Ovary (tissue), 7 donors: ENCODE measurements at regions not wholly inside any gene's neighbourhood (a gene's known extent, or its start where the extent isn't known, plus 50 kb on each side); places are given as distances from the start of the nearest gene placed in this dataset.

Source experiments
- DNase-seq, 5 donors: peaks; one replicate each; pipeline ENCODE4 v3.0.0-alpha.2; 2019 to 2020
- H3K27ac ChIP-seq, 2 donors: fragments of 200-600 bp; one replicate each; pipeline versions ENCODE4 v1.5.1 to v1.8.0; 2019 to 2022
- H3K27me3 ChIP-seq: fragments of 200-600 bp; one replicate; pipeline ENCODE4 v1.8.0; 2022
- H3K36me3 ChIP-seq: fragments of 200-600 bp; sonication (generic); one replicate; pipeline ENCODE4 v1.5.1; 2019
- H3K4me1 ChIP-seq: one replicate; pipeline ENCODE4 v1.8.1; 2013; ENCODE audit warnings: mild to moderate bottlenecking, moderate library complexity; ENCODE audit not compliant: insufficient read depth
- H3K4me3 ChIP-seq: fragments of 200-600 bp; sonication (generic); one replicate; pipeline ENCODE4 v1.5.1; 2017
- H3K9me3 ChIP-seq, 2 donors: fragments of 200-600 bp in 1 of 2; sonication (generic) in 1 of 2; one replicate each; pipeline versions ENCODE4 v1.5.1 to v1.8.1; 2013 to 2019; ENCODE audit warnings: mild to moderate bottlenecking in 1 of 2, moderate library complexity in 1 of 2
- CTCF ChIP-seq, 3 donors: fragments of 450-650 bp in 2 of 3; fragments of 200-600 bp in 1 of 3; IDR thresholded peaks; one replicate each; pipeline versions ENCODE4 v1.5.1 to v1.8.0; 2016 to 2022; ENCODE audit warnings: antibody characterized with exemption in 3 of 3, mild to moderate bottlenecking in 1 of 3
- EP300 ChIP-seq: sonication (generic); formaldehyde crosslinking; IDR thresholded peaks from one replicate; pipeline ENCODE4 v1.6.1; 2017; ENCODE audit warnings: antibody characterized with exemption
- POLR2A ChIP-seq: fragments of 450-650 bp; IDR thresholded peaks from one replicate; pipeline ENCODE4 v1.6.1; 2017; ENCODE audit warnings: antibody characterized with exemption, mild to moderate bottlenecking, moderate library complexity
- WGBS, 3 donors: extraction: QIAGEN DNeasy Blood & Tissue Kit in 1 of 3; methylation state at CpG; one replicate each; pipeline versions ENCODE4 v1.1.5 to v1.1.7; 2013 to 2017; 5-methylcytosine and 5-hydroxymethylcytosine counted together
- intact Hi-C, 4 donors: fragments of 100-400 bp; cut with DNase I; formaldehyde crosslinking; loops; one replicate each; pipeline versions ENCODE4 v1.11.0 to v1.15.1; 2022 to 2023
- donor health status: DM: no; HTN: no; CAD: no; lungs with moderate emphysema.
- donor health status: DM: no; HTN: no; CAD: no.
- donor health status: Bipolar disorder and iron deficiency.
- donor health status: DM: no; HTN: no; CAD: no.
- donor health status: DM: yes; HTN: yes; CAD: no.

GRCh38 chr2:8191427-8191826 is 490.4 kb upstream of the ID2 start:
- intact Hi-C loops = no loop called here
- no peak for TF ChIP-seq EP300
- no peak for TF ChIP-seq POLR2A
- DNase-seq = no peak

GRCh38 chr2:8193146-8193545 is 488.7 kb upstream of the ID2 start:
- intact Hi-C loops = no loop called here
- no peak for TF ChIP-seq EP300
- no peak for TF ChIP-seq POLR2A
- TF ChIP-seq CTCF (IDR thresholded peaks at IDR 0.05) = no peak
- no peaks in the 10 kb centered on the region for H3K4me1 ChIP-seq
- no peaks in the 10 kb centered on the region for H3K27me3 ChIP-seq
- H3K36me3 ChIP-seq = no peaks in the 10 kb centered on the region
- WGBS, 3 donors = 69 to 83% (median 77%) methylated on average over 2 of the region's 2 CpGs
- H3K9me3 ChIP-seq = no peaks in the 10 kb centered on the region
- DNase-seq = no peak
- H3K27ac ChIP-seq = no peak overlapping the region
- no peak overlapping the region for H3K4me3 ChIP-seq

More at GRCh38 chr2:8191427-8191826, 490.4 kb upstream of the ID2 start:
- Histone ChIP-seq H3K36me3 (no peaks in the 10 kb centered on the region), H3K4me1 (no peaks in the 10 kb centered on the region), H3K9me3 (no peaks in the 10 kb centered on the region), H3K27ac (no peak overlapping the region), H3K27me3 (no peaks in the 10 kb centered on the region), H3K4me3 (no peak overlapping the region)
- WGBS, 3 donors = 89 to 97% (median 89%) methylated on average over 4 of the region's 4 CpGs

DNA sequence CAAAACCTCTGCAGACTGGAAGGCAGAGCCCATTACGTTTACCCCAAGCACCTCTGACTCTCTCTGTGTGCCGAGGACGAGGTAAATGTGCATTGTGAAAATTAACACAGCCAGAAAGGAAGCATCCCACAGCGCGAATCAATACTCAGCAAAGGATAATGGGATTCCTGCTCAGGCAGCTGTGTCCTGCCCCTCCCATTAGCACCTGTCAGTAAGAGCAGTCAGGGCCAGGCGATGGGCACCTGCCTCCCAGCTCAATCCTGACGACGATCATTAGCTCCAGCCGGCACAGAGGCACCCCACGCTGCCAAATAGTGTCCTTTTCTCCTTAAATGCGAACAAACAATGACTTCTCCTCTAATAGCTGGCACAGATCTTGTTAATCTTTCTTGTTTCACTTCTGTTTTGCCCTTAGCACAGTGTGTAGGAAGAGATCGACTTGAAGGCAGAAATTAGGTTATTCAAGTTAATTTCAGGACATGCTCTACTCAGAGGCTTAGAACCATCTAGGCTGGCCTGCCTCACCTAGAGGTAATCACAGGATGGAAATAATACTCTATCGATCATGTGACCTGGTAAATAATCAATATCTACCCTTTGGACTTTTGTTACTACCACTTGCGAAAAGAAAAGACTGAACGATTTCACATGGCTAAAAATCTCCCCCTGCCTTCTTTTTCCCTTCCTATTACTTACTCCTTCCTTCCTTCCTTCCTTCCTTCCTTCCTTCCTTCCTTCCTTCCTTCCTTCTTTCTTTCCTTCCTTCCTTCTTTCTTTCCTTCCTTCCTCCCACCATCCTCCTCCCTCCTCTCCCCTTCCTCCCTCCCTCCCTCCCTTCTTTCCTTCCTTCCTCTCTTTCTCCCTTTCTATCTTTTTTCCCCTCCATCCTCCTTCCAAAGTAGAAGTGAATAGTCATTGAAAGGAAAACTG is 487.9 kb upstream of the ID2 start:
- Histone ChIP-seq H3K4me1 (no peaks in the 10 kb centered on the region), H3K9me3 (no peaks in the 10 kb centered on the region), H3K36me3 (no peaks in the 10 kb centered on the region), H3K4me3 (no peak overlapping the region), H3K27ac (no peak overlapping the region), H3K27me3 (no peaks in the 10 kb centered on the region)
- DNase-seq = no peak
- 83 to 86% (median 86%) methylated on average over 15 of the region's 15 CpGs for WGBS, 3 donors
- intact Hi-C loops = no loop called here
- TF ChIP-seq EP300 (no peak), POLR2A (no peak), CTCF (IDR thresholded peaks at IDR 0.05) (no peak)

GRCh38 chr2:8195784-8196183 is 486.1 kb upstream of the ID2 start:
- no peak for DNase-seq
- Histone ChIP-seq H3K4me3 (no peak overlapping the region), H3K4me1 (no peaks in the 10 kb centered on the region), H3K36me3 (no peaks in the 10 kb centered on the region), H3K9me3 (no peaks in the 10 kb centered on the region), H3K27ac (no peak overlapping the region), H3K27me3 (no peaks in the 10 kb centered on the region)
- WGBS, 3 donors = 28 to 46% (median 46%) methylated on average over 1 of the region's 1 CpG
- intact Hi-C loops = no loop called here
- TF ChIP-seq CTCF (IDR thresholded peaks at IDR 0.05) (no peak), POLR2A (no peak), EP300 (no peak)

DNA sequence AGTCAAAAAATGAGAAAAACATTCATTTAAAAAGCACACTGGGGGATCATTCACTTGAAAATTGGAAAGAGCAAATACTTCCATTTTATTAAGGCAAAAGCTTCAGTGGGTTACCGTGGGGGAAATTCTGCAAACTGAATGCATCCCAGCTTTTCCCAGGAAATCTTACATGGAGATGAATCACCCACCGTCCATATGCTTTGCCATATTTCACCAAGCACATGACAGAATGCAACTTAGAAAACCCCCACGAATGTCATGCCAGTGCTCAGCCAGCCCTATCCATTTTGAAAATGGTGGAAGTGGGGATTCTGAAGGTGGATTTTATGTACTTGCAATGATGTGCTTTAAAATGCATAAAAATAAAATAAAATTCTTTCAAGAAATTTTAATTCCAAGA is 485.5 kb upstream of the ID2 start:
- 79 to 87% (median 83%) methylated on average over 3 of the region's 3 CpGs for WGBS, 3 donors
- intact Hi-C loops = no loop called here
- Histone ChIP-seq H3K27me3 (no peaks in the 10 kb centered on the region), H3K4me1 (no peaks in the 10 kb centered on the region), H3K9me3 (no peaks in the 10 kb centered on the region), H3K27ac (no peak overlapping the region), H3K36me3 (no peaks in the 10 kb centered on the region), H3K4me3 (no peak overlapping the region)
- no peak for DNase-seq
- TF ChIP-seq POLR2A (no peak), CTCF (IDR thresholded peaks at IDR 0.05) (no peak), EP300 (no peak)
